ENCODE measurements at regions not wholly inside any gene's neighbourhood (a gene's known extent, or its start where the extent isn't known, plus 50 kb on each side); places are given as distances from the start of the nearest gene placed in this dataset.

DNA sequence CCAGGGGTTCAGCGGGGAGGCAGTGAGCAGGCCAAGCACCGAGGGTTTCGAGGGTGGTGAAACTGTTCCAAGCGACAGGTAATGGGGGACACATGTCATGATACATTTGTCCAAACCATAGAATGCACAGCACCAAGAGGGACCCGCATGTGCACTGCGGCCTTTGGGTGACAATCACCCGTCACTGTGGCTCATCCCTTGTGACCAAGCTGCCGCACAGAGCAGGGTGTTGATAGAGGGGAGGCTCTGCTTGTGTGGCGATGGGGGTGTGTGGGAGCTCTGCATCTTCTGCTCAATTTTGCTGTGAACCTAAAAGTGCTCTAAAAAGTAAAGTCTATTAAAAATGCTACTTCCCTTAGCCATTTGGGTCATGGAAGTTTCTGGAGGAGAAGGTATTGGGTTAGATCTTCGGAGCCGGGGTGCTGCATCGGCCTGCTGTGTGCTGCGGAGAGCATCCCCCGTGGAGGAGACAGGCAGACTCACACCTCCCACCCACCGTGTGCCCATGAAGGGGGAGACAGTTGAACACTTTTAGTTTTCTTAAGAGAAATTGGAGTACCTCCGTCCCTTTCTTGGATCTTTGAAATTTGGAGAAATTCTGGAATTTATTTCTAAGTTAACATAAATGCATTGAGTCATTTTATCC lies 280.4 kb upstream of the IRX2 start:
- DNase-seq = no peak

DNA sequence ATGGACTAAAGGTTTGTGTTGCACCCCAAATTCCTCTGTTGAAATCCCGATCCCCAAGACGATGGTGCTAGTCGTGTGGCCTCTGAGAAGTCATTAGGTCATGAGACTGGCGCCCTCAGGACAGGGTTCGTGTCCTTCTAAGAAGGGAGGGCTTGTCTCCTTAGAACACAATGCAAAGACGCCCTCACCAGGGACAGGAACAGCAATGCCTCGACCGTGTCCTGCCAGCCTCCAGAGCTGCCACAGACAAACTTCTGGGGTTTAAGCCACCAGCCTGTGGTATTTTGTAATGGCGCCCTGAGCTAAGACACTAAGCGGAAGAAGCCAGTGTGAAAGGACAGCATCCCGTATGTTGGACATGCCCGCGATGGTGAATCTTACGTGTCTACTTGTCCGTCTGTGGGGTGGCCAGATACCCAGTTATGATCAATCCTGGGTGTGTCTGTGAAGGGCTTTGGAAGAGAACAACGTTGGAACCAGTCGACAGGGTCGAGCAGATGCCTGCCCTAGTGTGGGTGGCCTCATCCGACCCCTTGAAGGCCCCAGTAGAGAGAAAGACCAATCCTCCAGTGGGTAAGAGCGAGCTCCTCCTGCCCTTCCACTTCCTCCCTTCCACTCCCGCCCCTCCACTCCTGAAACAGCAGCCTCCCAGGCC lies 279.2 kb upstream of the IRX2 start:
- DNase-seq = no peak

DNA sequence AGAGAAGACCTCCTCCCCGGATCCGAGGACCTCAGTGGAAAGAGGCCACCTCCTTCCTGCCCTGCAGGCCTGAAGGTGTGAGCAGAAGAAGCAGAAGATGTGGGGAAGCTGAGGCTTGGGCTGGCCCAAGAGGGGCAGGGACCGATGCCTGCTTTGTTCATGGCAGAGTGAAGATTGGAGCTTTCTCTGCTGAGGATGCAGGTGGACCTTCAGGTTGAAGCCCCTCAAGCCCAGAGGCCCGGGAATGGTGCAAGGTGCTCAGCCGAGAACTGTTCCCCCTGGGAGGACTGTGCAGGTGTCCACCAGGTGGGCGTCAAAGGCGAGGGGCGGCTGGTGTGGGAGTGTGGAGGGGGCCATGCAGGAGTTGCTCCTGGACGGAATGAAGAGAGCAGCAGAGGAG lies 277.9 kb upstream of the IRX2 start:
- DNase-seq = no peak

DNA sequence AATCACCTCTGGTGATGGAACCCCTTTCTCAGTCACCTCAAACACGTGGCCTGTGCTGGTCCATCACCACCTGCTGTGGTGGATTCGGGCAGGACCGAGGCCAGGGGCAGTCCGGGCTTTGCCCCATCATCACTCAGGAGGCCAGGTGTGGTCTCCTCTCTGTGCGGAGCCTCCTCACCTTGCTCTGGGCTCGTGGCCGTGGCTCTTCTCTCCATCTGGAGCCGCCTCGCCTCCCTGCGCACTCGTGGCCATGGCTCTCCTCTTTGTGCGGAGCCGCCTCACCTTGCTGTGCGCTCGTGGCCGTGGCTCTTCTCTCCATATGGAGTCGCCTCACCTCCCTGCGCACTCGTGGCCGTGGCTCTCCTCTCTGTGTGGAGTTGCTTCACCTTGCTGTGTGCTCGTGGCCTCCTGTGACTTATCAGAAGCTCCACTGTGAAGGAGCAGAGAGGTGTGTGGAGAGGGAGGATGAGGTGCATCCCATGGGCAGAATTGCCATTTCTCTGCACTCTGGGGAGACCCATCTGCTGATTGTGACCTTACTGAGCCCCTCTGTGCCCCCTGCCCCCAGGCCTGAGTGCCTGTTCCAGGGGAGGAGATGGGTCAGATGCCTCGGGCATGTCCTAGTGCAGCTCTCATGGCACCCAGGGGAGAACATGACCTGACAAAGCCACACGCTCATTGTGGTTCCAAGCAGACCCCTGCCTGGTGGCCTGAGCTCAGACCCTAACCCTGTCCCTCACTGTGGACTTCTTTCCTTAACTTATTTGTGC lies 276.6 kb upstream of the IRX2 start:
- no peak for DNase-seq

DNA sequence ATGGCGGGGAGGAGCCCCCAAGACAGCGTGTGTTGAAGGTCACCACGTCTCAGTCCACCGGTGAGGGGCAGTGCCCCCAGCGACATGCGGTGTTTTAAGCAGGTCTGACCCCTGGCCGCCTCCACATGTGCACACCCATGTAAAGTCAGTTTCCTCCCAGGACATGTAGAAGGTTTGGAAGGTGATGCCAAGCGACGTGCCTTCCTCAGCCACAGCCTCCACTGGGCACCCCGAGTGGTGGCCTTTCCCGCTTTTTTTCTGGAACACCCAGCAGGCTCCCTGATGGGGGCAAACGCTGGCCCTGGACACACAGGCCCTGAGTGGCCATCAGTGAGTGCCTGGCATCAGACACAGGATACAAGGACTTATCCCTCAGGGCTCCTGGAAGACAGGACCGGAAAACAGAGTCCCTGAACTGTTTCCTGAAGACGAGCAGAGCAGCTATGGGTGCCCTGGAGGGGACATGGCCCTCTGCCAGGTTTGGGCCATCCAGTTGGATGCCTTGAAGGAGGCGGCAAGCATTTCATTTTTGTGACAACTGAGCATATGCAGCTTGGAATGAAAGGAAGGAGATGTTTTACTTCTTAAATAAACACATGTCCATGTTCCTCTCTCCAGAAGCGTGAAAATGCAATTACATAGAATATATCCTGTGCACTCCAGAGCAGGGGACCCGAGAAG lies 275.8 kb upstream of the IRX2 start:
- no peak for DNase-seq

DNA sequence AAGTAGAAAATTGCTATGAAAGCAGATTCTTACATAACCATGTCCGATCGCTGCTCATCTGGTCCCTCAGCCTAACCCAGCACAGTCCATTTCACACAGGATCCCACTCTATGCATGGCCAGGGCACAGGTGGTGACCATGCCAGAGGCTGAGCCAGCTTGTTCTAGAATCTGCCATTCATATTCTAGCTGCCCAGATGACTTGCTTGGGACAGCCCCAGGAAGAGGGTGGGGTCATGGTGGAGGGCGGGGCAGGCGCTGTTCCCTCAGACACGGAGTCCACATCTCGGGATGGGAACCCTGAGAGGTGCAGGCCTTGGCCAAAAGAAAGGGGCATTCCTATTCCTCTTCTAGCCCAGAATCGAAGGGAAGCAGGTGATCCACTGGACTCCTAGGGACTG lies 275.2 kb upstream of the IRX2 start:
- DNase-seq = no peak

DNA sequence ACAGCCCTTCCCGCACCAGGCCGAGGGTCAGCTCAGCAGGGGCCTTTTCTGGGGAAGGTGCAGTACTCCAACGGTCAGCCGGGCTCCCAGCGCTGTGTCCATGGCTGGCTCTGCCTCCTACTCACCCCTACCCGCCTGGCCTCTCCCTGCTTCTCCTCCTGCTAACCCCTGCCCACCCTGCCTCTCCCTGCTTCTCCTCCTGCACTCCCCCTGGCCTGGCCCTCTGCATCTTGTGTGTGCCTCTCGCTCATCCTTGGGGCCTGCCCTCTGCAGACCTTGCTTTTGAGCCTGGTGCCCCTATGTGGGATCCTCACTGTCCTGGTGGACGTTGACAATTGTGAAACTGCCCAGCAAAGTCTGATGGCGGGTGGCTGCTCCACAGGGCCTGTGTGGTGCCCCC lies 274.6 kb upstream of the IRX2 start:
- DNase-seq = no peak

DNA sequence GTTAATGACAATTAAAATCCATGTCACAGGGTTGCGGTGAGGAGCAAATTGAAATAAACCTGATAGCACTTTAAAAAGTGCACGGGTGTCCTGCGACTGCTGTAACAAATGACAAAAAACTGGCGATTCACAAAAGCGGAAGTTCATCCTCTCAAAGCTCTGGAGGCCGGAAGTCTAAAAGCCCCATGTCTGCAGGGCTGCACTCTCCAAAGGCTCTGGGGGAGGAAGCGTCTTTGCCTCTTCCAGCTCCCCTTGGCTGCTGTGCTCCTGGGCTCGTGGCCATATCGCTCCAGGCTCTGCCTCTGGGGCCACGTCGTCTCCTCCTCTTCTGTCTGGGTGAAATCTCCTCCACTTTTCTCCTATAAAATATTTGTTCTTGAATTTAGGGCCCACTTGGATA lies 273.9 kb upstream of the IRX2 start:
- no peak for DNase-seq

DNA sequence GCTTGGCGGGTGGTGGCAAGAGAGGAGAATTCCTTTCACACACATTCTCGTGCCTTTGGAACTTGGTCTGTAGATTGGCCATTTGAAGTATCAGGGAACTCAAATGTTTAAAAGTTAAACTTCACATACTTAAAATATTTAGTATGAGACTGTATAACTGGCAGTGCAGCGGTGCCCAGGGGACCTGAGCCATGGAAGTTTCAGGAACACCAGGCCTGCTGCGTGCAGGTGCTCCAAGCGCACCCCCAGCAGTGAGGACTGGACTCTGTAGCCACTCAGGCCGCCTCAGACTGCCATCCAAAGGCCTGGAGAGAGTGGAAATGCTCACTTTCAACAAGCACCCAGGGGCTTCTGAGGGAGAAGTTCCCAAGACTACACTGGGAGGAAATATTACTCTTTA lies 273.5 kb upstream of the IRX2 start:
- DNase-seq = no peak

DNA sequence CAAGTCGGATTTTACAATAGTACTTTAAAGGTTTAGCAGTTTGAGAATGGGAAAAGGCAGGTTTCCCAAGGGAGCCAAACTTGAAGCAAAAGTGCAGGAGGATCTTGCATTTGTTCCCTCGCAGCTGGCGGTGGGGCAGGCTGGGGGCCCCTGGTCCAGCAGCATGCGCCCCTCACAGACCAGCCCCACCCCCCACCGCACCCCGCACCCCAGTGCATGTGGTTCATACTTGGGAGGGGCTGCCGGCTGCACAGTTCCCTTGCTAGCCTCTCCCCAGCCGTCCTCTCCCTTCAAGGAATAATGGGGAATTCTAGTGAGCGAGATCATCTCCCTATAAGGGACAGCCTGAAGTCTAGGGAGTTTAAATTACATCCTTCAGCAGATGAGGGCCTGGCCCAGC lies 273.1 kb upstream of the IRX2 start:
- DNase-seq = no peak

DNA sequence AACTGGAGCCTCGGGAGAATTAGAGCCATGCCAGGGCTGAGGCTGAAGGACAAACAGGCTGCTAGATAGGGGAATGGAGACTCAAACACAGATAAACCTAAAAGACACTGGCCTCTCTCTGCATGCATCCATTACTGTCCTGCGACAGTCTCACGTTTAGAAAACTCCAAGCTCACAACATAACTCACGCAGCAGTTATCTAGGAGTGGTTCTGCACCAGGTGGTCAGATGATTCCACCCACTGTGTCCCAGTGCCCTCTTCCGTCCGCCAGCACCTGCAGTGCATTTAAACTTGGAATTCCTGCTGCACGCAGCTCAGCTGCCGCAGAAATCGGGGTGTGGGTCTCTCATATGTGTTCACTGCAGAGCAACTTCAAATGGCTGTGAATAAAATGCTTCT lies 272.6 kb upstream of the IRX2 start:
- no peak for DNase-seq

DNA sequence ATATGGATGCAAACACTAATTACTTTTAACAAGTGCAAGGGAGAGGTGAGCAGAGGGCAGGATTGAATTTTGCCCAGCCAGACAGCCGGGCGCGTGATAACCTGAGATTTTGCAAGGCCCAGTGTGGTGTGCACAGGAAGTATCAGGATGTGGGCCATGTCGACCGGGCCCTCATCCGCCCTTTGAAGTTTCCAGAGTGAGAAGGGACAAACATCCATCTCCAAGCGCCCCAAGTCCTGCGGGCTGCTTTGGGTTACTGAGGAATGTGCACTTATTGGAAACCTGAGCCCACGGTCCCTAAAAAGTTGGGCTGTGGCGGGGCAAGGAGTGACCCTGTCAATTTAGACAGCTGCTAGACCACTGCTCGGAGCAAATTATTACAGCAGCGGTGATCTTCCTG lies 272.2 kb upstream of the IRX2 start:
- DNase-seq = no peak

DNA sequence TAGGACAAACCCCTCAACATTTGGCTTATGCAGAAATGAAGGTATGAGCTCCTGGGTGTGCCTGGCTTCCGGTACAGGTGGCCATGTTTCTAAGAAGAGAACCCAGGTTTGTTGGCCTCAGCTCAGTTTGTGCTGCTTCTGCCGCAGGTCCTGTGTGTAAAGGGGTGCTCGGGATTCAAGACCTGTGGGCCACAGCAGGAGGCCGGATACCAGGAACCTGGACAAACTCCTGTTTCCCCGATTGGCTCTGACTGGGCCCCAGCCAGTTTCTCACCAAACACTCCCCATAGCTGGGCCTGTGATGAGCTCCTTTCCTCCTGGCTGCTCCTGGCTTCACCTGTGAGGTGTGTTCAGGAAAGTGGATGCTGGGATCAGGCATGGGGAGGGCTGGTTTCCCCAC lies 271.2 kb upstream of the IRX2 start:
- DNase-seq = no peak

DNA sequence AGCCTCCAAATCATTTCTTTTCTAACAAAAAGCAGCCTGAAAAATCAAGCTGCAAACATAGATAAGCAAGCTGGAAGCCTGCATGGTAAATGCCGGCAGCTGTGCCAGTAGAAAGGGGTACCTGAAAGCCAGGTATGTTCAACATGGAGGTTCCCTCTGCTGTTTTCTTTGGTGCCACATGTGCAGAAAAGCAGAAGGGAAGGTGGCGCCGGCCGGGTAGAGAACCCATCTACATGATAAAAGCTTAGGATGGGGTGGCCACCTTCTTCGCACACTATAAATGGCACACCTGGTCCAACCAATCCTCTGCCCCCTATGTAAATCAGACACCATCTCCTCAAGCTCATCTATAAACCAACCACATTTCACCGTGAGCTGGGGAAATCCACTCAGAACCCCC lies 268.9 kb upstream of the IRX2 start:
- no peak for DNase-seq

DNA sequence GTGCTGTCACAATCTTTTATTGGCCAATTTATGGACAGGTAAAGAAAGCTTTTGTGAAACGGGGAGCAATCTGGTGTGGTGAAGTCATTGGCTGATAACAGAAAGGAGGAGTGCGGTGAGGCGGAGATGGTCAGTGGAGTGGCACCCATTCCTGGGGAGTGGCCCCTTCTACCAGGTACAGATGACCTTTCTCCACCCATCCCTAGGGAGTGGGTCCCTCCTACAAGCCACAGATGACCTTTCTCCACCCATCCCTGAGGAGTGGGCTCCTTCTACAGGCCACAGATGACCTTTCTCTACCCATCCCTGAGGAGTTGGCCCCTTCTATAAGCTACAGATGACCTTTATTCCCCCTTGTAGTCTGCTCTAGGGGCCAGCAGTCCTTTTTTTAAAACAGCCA lies 267.6 kb upstream of the IRX2 start:
- DNase-seq = no peak

DNA sequence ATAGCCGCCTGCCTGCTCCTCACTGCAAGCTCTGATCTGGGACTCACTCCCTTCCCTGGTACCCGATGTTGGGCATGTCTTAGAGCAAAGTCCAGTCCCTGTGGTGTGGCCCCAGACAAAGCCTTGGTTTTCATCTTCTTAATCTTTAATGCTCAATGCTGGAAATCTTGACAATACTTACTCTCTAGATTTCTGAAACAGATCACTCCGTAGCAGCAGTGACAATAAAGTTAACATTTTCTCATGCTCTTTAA lies 260.2 kb upstream of the IRX2 start:
- DNase-seq = no peak

DNA sequence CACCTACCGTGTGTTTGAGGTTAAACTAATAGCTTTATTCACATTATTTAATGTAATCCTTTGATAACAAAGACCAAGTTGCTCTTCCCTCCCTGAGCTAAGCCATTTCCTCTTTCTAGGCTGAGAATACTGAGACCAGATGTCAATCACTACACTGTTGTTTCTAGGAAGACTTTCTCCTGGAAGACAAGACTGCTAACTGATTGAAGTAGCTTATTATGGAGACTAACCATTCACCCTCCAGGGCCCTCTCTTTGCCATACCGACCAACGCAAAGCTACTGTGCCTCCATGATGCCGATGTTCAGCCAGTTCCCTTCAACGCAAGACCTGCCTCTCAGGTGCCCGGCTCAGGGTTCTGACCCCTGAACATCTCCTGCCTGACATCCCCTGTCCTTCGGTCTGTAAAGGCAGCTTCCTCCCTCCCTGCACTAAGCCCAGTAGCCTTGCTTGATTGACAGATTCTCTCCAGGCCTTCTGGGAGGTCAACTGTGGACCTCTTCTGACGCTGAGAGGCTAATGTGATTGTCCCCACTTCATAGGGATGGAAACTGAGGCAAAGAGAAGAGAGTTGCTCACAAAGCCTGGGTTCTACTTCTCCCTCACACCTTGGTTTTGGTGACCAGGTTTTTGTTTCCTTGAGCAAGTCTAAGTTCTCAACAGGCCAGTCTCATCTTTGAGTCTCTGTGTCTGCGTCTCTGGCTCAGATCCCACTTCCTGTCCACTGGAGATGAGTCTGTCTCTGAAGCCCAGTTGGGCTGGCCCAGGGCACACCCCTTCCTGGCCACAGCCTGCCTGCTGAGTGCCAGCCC lies 259.7 kb upstream of the IRX2 start:
- no peak for DNase-seq

DNA sequence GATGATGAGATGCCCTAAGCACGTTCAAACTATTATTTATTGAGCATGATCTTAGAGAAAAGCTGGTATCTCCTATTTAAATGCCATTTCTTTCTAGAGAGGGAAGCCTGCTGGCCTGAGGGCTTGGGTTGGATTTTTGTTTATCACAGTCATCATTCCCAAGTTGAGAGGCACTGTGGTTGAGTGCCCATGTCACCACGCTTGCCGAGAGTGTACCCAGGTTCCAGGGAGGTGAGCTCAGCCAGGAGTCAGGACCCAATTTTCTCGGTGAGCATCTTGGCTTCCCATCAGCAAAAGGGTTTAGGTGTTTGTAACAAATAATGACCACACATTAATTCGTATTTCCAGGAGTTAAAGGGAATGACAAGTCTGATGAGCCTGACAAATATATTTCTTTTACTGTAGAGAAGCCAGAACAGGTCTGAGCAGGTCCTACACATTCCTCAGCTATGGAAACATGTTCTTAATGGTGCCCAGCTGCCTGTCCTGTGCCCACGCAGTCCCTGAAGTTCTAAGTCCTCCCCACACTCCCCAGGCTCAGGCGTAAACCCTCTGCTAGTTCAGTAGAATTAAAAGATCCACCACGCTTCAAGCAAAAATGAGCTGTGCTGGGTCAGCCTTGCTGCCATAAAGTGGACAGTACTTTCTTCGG lies 258.9 kb upstream of the IRX2 start:
- no peak for DNase-seq

DNA sequence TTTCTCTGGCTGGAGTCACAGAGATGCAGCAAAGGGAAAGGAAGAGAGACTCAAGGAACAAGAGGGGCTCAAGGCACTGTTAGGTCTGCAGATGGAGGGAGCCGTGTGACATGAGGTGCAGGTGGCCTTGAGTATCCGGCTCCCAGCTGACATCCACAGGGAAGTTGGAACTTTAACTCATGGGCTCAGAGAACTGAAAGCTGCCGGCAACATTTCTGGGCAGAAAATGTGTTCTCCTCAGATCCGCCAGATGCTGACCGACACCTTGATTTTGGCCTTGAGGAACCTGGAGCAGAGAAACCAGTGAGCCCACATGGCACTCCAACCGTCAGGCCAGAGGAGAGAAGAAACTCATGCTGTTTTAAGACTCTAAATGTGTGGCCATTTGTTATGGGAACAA lies 258.1 kb upstream of the IRX2 start:
- no peak for DNase-seq

DNA sequence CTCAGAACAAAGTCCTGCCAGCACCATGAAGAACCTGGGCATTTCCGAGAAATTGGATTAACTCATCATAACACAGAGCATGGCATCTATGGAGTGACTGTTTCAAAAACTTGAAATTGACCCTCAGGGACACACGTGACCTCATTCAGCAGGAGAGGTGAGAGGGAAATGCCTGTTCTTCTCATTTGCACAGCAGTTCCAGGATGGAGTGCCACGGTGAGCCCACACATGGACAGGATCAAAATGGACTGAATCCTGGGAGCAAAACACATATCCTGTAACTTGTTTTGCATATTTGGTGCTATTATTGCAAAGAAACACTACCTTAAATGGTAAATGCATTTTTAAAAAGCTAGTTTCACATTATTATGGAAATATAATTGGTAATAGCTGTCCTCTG lies 256.1 kb upstream of the IRX2 start:
- DNase-seq = no peak

DNA sequence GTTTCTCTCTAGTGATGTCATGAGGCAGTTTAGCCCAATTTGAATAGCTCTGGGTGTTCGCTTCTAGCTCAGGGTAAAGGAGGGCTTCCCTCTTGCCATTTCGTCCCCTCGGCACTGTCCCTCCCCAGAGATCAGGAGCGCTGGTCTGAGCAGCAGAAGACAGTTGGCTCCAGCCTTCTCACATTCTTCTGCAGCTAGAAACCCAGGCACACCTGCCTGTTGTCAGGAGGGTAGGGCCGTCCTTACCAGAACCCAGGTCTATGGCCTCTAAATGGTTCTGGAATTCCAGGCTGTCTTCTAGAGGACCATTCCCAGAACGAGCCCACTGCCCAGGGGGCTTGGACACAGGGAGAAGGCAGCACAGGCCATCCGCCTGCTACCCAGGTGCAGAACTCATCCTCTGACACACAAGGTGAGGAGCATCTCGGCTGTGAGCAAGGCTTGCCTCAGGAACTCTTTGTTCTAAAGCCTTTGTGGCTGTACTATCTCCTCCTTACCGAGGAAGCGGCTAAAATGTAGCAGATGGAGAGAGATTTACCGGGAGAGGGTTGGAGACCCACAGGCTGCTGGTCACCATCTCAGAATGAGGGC lies 255.6 kb upstream of the IRX2 start:
- DNase-seq = no peak

DNA sequence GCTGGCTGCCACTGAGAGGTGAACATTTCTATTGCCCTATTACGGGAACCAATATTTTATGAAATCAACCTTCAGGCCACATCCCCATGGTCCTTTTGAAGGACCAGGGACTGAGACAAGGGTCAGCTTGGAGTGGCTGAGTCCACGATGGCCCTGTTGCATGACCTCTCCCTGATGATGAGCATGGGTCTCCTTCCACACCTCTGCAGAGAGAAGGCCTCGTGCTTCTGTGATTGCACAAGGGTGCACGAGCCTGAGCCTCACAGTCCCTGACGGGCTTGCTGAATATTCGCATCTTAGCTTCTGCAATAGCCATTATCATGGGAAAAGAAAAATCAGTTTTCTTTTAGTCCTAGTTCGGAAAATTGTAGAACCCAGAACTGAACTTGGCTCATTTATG lies 255.0 kb upstream of the IRX2 start:
- DNase-seq = no peak

Data from NCI-H526 treated with DMSO at 0.1 percent for 48 hours (cell line).